GM21515 (cell line): ENCODE measurements at regions not wholly inside any gene's neighbourhood (a gene's known extent, or its start where the extent isn't known, plus 50 kb on each side); places are given as distances from the start of the nearest gene placed in this dataset.

Experiments
- ATAC-seq: cut with Tn5 transposase; IDR thresholded peaks from one replicate; pipeline ENCODE4 v1.9.1; 2021; ENCODE audit not compliant: unreplicated experiment

DNA sequence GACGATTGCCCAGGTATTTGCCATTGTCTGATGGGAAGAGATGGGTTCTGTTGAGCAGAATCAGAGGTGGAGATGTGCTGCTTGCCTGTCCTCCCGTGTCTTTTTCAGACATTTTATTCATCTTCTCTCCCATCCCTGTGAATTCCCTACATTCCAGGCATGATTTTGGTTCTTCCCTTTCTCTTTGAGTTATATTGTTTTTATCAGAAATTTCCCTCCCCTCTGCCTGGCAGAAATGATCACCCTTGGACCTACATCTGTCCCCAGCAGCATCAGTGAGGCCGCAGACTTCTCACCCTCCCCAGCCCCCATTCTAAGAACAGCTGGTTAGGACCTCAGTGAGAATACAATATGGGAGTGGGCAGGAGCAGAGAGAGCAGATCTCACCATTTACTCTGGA lies 640.2 kb downstream of the CCDC171 start:
- no peak for ATAC-seq

DNA sequence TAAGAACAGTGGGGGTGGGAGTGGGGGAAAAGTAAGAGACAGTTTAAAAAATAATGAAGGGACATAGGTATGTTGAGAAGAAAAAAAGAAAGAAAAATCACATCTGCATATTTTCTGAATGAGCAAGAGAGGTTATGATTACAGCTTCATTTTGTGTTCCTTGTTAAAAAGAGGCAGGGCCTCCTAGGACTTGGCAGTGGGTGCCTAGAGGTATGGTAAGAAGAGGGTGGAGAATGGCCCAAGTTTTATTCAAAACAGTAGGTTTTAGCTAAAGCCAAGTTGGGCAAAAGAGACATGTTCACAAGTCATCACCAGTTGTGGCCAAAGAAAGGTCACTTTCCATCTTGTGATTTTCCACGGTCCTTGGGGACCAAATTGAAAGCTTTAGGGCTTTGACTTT lies 643.4 kb downstream of the CCDC171 start:
- ATAC-seq: no peak

DNA sequence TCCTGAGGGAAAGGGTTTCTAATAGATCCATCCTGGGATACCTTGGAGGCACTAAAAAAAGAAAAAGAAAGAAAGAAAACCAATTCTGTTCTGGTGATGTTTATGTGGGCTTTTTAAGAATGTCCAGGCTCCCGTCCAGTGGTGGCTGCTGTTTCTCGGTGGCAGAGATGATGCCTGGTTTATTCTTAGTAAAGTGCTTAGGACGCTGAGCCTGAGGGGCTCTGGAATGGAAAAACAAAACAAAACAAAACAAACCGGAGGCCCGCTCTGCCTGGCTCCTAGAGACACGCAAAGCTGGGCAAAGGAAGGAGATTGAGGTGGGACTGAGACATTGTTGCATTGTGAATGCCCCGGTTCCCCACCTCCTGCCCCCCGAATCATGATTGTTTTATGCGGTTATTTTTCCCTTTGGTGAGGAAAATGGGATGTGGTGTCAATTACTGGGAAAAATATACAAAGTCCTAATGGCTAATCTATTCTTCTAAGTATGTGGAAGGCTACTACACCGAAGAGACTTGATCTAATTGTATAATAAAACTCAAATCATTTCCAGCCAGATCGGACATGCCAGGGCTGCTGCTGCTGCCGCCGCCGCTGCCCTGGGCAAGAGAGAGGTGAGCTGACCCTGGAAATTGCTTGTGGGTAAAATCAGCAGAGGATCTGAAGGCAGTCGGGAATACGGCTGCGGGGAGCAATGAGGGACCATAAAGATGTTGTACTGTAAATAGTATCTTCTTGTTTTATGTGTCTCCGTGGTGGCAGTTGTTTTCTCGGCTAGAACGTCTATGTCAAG lies 644.9 kb downstream of the CCDC171 start:
- ATAC-seq: no peak

DNA sequence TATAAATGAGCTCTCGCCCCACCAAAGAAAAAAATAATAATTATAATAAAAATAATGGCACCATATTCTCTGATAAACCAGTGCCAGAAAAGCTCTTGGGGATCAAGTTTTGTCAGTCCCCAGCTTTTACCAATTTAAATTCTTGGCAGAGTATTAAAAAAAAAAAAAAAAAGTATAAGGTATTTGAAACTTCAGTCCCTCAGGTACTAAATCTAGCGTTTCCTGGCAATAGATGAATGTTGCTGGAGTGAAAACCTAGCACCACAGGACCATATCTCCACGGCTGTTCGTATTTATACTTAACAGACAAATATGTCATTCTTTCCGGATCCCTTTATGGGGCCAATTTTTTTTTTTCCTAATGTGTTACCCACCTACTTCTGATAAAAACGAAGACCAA lies 646.2 kb downstream of the CCDC171 start:
- no peak for ATAC-seq

DNA sequence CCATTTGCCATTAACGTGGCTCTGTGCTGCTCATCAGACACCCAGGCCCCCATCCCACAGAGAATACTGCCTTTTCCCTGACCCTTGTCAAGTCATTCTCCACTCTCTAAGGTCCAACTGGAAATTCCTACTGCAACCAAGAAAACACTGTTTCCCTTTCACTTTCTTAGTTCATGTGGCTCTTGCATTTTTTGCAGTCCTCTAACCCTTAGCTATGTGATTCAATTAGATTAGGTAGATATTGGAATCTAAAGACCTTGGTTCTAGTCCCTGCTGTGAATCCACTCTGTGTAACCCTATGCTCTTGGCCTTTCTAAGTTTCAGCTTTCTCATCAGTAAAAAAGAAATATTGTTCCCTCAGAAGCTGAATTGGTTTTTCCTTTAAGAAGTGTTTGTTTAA lies 649.4 kb downstream of the CCDC171 start:
- no peak for ATAC-seq

DNA sequence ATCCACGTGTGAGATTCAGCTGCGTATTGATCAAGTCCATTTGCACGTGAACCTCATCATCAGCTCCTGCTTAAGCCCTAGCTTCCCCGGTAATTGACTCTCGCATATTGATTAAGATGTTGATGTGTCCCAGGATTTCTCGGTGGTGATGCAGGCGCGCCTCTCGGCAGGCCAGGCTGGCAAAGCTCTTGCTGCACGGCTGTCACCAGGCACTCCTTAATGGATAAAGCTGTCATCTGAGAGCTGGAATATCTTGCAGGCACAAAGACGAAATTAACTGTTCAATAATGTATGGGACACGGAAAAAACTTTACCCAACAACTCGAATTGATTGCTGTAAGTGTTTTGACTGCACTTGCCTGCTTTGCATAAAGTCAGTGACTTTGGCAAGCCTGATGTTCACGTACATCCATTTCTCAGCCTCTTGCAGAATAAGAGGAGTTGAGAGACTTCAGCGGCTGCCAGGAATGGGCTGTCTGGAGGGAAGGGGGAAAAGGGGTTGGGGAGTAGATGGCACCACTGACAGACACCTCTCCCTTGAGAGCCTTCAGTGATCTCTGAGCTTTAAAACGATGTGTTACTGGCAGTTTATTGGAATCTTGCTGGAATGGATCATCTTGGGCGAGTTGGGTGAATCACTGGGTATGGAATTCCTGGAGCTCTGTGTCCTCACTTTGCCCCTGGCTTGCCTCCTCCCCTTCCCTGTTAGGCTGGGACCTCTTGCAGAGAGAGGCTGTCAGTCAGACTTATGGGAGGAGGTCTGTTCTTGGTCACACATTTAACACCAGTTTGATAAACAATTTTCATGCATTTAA lies 650.3 kb downstream of the CCDC171 start:
- no peak for ATAC-seq

DNA sequence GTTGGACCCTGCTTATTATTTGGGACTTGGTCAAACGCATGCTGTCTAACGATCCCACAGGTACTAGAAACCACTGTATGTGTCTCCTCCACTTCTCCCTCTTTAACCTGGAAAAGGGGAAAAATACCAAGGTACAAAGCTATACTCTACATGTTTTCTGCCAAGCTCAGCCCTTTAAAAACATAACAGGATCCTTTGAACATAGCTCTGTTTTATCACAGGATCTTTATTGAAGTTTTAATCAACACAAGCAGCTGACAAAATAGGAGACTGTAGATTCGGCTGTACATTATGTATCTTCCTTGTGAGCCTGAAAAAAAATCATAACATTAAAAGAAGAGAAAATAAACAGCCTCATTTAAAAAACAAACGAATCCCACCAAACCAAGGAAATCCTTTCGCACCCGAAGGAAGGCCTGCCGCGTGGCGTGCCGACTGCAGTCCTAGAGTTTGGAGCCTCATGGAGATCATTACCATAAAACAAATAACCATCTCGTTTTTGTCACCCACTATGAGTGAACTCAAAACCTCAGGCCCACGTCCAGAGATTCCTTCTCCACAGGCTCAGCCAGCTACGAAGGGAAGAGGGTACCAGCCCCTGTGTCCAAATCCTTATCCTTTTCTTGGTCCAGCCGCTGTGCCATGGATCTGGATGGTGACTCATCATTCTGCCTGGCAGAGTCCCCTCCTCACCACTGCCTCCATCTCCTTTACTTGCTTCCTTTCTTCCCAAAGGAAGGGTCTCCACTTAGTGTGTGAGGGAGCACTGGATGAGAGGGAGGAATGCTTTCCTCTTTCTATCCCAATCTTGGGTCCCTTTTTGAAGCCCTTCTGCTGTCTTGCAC lies 651.1 kb downstream of the CCDC171 start:
- ATAC-seq: no peak

DNA sequence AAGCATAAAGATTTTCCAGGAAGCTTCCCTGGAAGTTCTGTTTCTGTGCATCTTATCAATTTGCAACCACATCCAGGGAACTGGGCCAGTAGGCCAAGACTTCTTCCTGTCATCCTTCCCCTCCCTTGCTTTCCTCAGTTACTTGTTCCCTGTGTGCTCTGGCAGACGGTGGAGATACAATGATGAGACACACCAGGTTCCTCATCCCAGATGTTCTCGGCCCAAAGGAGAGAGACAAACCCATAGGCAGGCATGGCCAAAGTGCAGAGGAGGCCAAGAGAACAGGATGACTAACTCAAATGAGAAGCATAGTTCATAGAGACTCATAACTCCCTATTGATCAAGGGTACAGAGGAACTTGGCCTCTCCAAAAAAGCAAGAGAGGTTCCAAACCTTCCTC lies 652.6 kb downstream of the CCDC171 start:
- ATAC-seq: no peak

DNA sequence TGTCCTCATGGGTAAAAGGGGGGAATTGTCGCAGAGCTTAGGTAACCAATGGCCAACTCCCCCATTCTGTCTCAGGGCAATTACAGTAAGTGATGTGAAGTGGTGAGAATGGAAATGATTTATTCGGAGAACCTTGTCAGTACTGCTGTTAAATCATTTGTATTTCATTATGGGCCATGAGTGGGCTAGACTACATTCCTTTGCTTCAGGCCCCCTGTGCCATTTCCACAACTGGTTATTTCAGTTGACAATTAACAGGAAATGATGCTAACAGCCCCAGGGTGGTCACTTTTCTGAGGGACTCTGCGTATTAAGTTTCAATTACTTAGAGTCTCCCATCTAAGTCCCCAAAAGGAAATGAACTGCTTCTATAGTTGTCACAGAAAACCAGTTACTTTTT lies 653.7 kb downstream of the CCDC171 start:
- ATAC-seq: no peak

DNA sequence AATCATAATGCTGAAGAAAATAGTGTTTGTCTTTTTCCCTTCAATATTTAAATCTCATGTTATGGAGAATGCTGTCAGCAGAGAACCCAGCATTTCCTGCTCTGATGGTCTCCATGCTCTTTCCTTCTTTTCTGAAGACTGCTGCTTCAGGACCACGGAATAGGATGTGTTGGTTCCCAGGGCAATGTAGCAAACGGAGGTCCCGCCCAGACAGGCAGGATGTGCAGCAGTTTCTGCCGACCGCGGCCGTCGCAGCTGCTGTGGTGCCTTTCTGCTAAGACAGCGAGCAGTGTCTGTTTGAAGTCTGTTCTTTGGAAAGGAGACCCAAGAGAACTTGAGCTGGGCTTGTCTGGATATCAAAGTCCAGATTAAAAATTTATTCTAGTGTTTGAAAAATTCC lies 654.3 kb downstream of the CCDC171 start:
- ATAC-seq: no peak

DNA sequence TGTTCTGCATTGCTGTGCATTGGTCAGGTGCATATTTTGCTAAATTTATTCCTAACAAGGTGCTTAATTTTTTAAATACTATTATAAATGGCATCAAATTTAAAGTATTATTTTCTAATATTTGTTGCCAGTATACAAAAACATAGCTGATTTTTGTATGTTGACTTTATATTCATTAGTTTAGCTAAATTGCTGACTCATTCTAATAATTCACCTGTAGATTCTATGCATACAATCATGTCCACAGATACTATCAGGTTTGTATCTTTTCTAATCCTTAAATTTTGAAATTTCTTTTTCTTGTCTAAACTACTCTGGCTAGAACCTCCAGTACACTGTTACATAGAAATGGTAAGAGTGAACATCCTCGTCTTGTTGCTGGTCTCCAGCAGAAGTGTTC lies 657.6 kb downstream of the CCDC171 start:
- ATAC-seq: no peak

DNA sequence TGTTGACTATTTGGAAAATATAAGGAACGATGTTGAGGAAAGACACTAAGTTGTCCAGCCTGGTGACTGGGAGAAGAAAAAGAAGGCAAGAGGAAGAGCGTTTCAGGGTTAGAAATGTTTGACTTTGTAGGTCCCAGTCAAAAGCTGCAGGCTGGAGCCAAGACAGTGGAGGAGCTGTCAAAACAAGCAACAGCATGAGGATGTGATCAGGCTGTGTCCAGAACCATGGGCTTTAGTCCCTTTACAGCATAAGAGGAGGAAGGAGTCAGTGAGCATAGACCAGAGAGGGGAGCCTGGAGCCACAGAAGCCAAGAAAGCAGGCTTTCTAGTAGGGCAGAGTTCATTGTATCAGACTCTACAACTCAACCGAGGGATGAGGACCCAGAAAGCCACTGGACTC lies 658.5 kb downstream of the BNC2 start:
- ATAC-seq: no peak

DNA sequence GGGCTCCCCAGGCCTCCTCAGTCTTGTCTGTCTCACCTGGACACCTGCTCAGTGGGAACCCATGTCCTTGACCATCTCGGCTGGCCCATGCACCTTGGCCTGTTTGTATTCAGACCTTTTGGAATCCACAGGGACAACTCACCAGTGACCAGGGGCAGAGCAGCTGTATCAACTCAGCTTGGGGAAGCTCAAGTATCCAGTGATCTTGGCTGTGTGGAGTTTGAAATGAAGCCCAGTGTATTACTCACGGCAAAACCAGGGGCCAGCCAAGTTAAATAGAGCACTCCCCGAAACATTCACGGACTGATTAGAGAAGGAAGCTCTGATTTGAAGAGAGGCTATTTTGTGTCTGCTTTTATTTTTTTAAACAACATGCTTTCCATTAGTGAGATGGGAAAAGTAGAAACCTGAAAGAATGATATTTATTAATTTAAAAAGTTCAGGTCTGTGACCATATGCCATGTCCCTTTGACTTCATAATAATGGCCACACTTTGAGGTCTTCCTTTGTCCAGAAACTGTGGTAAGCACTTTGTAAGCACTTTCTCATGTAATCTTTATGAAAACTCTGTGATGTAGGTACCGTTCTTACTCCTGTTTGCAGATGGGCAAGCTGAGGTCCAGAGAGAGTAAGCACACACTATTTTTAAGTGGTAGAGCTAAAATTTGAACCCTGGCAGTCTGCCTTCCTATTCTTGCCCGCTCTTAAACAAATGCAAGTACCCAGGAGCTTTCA lies 656.5 kb downstream of the BNC2 start:
- ATAC-seq: no peak

DNA sequence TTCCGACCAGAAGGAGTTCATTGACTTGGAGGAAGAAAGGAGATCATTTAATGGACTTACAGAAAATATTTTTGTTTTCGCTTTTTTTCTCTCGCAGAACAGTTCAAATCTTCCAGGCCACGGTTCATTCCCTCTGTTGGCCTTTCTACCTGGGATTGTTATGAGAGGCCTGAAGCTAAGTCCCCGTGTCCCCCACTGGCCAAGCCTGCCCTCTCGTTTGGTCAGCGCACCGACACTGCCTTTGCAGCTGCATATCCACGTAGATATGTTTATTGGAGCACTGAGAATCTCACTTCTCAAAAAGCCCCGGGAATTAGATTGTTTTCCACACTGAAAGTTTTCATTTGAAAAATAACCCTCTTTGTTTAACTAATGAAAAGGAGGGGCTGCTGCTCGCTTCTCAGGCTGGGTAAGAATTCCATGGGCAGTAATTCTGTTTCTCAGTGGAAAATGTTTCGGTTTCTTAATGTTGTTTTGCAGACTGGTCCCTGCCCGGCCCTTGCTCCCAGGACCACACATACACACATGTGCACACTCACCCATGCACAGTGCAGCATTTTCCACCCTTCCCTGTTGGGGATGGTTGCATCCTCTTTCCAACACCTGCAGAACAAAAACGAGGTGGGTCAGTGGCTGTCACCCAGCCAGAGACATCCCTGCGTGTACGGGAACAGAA lies 655.7 kb downstream of the BNC2 start:
- no peak for ATAC-seq

DNA sequence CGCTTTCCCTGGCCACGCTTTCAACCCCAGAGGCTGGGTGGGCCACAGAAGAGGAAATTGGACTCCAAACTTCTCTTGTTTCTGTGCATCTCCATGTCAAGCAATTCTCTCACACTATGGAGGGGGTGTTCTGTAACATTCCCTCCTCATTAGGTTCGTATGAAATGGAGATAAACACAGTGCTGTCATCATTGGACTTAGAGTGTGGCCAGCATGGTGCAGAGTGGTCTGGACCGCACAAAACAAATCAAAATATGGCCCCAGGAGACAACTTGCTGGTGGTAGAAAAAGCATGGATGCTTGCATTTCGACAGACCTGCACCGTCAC lies 655.2 kb downstream of the BNC2 start:
- no peak for ATAC-seq

DNA sequence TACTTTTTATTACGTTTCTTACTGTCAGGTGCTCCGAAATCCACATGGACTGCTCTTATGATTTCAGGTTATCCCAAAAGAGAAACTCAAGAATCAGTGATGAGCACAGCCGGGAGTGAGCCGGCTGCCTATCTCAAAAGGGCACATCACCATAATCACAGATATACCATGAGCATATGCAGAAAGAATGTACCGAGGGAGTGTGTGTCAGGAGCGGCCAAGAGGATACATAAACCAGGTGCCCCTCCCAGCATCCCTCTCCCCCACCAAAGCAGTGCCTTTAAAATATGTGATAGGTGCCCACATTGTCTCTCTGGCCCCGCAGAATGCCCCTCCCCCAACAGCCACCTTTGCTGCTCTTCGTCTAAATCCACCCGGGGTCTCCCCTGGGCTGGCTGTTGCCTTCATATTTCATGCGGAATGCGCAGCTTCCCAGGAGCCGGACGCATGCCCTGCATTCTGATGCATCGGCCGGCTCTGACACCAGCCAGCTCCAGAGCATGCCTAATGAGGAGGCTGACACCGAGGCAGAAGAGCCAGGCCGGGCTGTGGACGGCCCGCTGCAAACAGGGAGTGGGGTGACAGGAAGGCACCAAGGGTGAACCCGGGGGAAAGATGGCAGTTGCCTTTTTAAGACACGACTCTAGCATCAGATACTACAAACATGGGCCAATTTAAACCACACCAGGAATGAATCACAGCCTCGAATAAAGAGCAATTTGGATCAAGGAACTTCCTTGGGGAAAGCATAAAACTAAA lies 652.3 kb downstream of the BNC2 start:
- no peak for ATAC-seq

DNA sequence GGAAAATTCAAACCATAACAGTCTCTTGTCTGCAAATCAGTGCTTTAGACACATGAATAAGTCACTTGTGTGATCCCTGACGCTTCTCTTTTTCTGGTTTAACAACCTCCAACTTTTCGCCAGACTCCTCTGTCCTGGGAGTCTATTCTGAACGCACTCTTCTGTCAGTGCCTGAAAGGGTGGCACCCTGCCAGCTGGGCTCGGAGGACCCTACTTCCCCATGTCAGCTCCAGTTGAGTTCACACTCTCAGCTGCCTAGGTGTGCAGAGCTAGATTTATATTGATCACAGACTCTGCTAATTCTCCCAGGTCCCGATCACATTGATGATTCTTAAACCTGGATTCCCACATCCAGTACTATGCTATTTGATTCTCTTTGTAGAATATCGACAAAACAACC lies 649.1 kb downstream of the BNC2 start:
- no peak for ATAC-seq

DNA sequence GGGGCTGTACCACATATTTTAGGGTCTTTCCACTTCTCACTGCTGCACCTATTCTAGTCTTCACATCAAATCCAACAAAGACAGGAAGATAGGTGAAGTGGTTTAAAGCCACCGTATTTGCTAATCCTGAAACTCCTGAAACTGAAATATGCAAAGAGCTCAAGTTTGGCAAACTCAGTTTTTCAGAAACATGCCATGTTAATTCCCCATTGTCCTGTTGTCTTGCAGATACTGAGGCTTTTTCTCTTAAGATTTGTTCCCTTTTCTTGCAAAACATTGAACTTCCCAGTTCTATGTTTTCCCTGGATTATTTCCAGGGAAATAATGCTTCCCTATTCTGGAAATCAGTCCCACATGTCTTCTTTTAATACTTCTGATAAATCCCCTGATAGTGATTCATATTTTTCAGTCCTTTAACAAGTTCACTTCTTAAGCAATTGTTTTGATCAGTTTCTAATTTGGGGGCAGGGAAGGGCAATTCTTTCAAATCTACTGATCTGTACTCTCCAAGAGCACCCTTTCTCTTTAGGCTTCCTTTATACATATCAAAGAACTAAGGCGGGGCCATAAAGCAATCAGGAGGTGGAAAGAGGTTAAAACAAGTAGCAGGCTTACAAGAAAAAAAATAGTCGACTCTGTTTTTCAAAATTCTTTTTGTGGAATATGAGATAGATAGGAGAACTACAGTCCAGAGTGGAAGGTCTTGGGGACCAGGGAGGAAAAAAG lies 648.5 kb downstream of the BNC2 start:
- no peak for ATAC-seq
